ENCODE measurements at regions not wholly inside any gene's neighbourhood (a gene's known extent, or its start where the extent isn't known, plus 50 kb on each side); places are given as distances from the start of the nearest gene placed in this dataset.

DNA sequence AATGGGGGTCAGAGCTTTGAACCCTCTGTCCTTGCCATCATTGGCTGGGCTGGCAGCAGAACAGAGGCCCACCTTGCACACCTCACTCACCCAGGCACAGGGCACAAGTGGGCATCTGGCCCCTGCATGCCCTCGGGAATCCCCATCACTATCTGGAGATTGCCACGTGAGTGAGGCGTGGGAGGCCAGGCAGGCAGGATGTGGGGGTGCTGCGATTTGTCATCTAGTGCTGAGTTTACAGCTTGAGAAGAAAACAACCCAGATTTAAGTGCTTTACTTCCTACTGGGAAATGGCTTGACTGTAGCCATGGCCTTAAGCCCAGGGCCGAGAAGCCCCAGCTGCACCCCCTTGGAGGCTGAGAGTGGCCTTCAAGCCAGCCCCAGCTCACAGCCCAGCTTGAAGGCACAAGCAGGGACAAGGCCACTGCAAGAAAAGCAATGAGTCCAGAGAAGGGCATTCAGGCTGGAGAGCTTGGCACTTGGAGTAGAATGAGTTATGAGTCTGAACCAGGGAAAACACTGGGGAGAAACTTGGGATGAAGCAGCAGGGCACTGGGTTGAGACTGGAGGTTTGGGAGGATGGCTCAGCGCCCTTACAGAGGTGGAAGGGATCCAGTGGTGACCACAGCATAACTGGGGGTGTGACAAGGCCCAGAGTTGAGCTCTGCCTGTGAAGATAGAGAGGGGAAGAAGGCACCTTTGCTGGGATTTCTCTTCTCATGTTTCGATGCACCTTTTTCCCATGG is 123.0 kb downstream of the CXCL12 start:
- Histone ChIP-seq H3K79me2 (ENCODE audit: insufficient read depth, low read length) (no peaks in the 10 kb centered on the region), H3K9ac (ENCODE audit: insufficient read depth, low read length, poor library complexity, severe bottlenecking) (no peak overlapping the region), H3K36me3 (replicated peaks in 1 of 2; ENCODE audit: control insufficient read depth in 1 of 2, insufficient read depth in 2 of 2, low read length in 2 of 2) (no peaks in the 10 kb centered on the region), H3K4me3 (replicated peaks in 1 of 3; ENCODE audit: low read depth in 2 of 3, low read length in 3 of 3) (no peak overlapping the region), H3K4me2 (replicated peaks; ENCODE audit: extremely low read depth, low read length, poor library complexity, severe bottlenecking) (no peak overlapping the region), H3K4me1 (ENCODE audit: control insufficient read depth in 1 of 2, insufficient read depth in 2 of 2, low read length in 2 of 2) (no peaks in the 10 kb centered on the region), H3K9me3 (replicated peaks in 1 of 2; ENCODE audit: control insufficient read depth in 1 of 2, insufficient read depth in 1 of 2, low read length in 2 of 2) (peaks cover 16 to 19% of the 10 kb centered on the region in 2 donors), H2AFZ (ENCODE audit: insufficient read depth, low read depth, low read length, poor library complexity, severe bottlenecking) (no peak overlapping the region), H4K20me1 (ENCODE audit: insufficient read depth, low read length) (no peaks in the 10 kb centered on the region), H3K27ac (ENCODE audit: low read depth in 1 of 2, low read length in 2 of 2) (no peak overlapping the region), H3K27me3 (ENCODE audit: control insufficient read depth in 2 of 2, insufficient read depth in 2 of 2, low read length in 2 of 2) (no peaks in the 10 kb centered on the region)
- Mint-ChIP-seq H3K27me3 (ENCODE audit: low read depth in 3 of 3) (peaks cover 2 to 5% (median 2%) of the 10 kb centered on the region in 3 donors), H3K36me3 (no peaks in the 10 kb centered on the region), H3K4me1 (no peaks in the 10 kb centered on the region), H3K9me3 (peaks cover 3 to 32% (median 12%) of the 10 kb centered on the region in 7 donors), H3K4me3 (no peak overlapping the region), H3K27ac (no peak overlapping the region)
- intact Hi-C loops (cut with micrococcal nuclease), result no loop called here
- TF ChIP-seq, protein P1, sequence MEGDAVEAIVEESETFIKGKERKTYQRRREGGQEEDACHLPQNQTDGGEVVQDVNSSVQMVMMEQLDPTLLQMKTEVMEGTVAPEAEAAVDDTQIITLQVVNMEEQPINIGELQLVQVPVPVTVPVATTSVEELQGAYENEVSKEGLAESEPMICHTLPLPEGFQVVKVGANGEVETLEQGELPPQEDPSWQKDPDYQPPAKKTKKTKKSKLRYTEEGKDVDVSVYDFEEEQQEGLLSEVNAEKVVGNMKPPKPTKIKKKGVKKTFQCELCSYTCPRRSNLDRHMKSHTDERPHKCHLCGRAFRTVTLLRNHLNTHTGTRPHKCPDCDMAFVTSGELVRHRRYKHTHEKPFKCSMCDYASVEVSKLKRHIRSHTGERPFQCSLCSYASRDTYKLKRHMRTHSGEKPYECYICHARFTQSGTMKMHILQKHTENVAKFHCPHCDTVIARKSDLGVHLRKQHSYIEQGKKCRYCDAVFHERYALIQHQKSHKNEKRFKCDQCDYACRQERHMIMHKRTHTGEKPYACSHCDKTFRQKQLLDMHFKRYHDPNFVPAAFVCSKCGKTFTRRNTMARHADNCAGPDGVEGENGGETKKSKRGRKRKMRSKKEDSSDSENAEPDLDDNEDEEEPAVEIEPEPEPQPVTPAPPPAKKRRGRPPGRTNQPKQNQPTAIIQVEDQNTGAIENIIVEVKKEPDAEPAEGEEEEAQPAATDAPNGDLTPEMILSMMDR (IDR thresholded peaks at IDR 0.05), result no peak
- no peak for DNase-seq
- 69% methylated on average over 4 of the region's 7 CpGs for WGBS (ENCODE audit: insufficient coverage)

DNA sequence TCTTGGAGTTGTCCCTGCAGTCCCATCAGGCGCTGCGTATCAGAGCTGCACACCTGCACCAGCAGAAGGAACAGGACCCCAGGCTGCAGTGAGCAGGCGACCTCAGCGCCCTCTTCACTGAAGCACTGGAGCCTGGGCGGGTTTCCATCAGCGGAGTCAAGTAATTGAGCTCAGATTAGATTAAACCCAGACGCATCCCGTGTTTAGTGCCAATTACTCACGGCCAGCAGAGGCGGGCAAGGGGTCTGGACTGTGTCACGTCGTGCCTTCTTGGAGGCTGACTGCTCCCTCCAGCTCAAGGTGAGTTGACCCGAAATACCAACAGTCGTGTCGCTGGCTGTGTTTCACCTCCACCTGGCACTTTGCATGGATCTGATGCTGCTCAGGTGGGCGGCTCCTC is 123.6 kb downstream of the CXCL12 start:
- H2AFZ ChIP-seq (ENCODE audit: insufficient read depth, low read depth, low read length, poor library complexity, severe bottlenecking), result no peak overlapping the region
- H3K27ac ChIP-seq (ENCODE audit: low read depth in 1 of 2, low read length in 2 of 2), result no peak overlapping the region
- TF ChIP-seq, protein P1 (IDR thresholded peaks at IDR 0.05), result no peak
- H3K4me3 ChIP-seq (replicated peaks in 1 of 3; ENCODE audit: low read depth in 2 of 3, low read length in 3 of 3), result no peak overlapping the region
- Mint-ChIP-seq H3K4me1 (no peaks in the 10 kb centered on the region), H3K9me3 (peaks cover under 1 to 26% (median 7%) of the 10 kb centered on the region in 7 donors), H3K27ac (no peak overlapping the region), H3K27me3 (ENCODE audit: low read depth in 3 of 3) (peaks cover 2 to 5% (median 2%) of the 10 kb centered on the region in 3 donors), H3K4me3 (no peak overlapping the region), H3K36me3 (no peaks in the 10 kb centered on the region)
- H3K27me3 ChIP-seq (ENCODE audit: control insufficient read depth in 2 of 2, insufficient read depth in 2 of 2, low read length in 2 of 2), result no peaks in the 10 kb centered on the region
- no peak overlapping the region for H3K9ac ChIP-seq (ENCODE audit: insufficient read depth, low read length, poor library complexity, severe bottlenecking)
- no peak overlapping the region for H3K4me2 ChIP-seq (replicated peaks; ENCODE audit: extremely low read depth, low read length, poor library complexity, severe bottlenecking)
- peaks cover 10 to 15% of the 10 kb centered on the region in 2 donors for H3K9me3 ChIP-seq (replicated peaks in 1 of 2; ENCODE audit: control insufficient read depth in 1 of 2, insufficient read depth in 1 of 2, low read length in 2 of 2)
- DNase-seq, result no peak
- WGBS (ENCODE audit: insufficient coverage), result 92% methylated on average over 16 of the region's 16 CpGs
- no peaks in the 10 kb centered on the region for H4K20me1 ChIP-seq (ENCODE audit: insufficient read depth, low read length)
- H3K4me1 ChIP-seq (ENCODE audit: control insufficient read depth in 1 of 2, insufficient read depth in 2 of 2, low read length in 2 of 2), result no peaks in the 10 kb centered on the region
- intact Hi-C loops (cut with micrococcal nuclease), result no loop called here
- H3K36me3 ChIP-seq (replicated peaks in 1 of 2; ENCODE audit: control insufficient read depth in 1 of 2, insufficient read depth in 2 of 2, low read length in 2 of 2), result no peaks in the 10 kb centered on the region
- H3K79me2 ChIP-seq (ENCODE audit: insufficient read depth, low read length), result no peaks in the 10 kb centered on the region
